SK-N-MC (cell line): ENCODE measurements at regions not wholly inside any gene's neighbourhood (a gene's known extent, or its start where the extent isn't known, plus 50 kb on each side); places are given as distances from the start of the nearest gene placed in this dataset.

Experiments used
- FOXP2 ChIP-seq: optimal IDR thresholded peaks from 2 replicates; pipeline ENCODE3; 2011; ENCODE audit warnings: mild to moderate bottlenecking, moderate library complexity; ENCODE audit not compliant: insufficient read depth; ENCODE audit errors: extremely low read length, control extremely low read depth
- POLR2AphosphoS5 ChIP-seq: IDR thresholded peaks from 2 replicates; pipeline ENCODE4 v1.6.1; 2012; ENCODE audit warnings: mild to moderate bottlenecking, low read depth, low read length, borderline replicate concordance

- TF ChIP-seq POLR2AphosphoS5 (no peak), FOXP2 (no peak)
Measured at GRCh38 chr4:152258804-152259708, 276.8 kb downstream of the FBXW7 start.
